ENCODE measurements at regions not wholly inside any gene's neighbourhood (a gene's known extent, or its start where the extent isn't known, plus 50 kb on each side); places are given as distances from the start of the nearest gene placed in this dataset.
"Not testable (repeated sequence)": the region's sequence is repeated elsewhere in the genome, so short reads cannot be mapped to it uniquely, and the experiment has no call there.

GRCh38 chrX:12065251-12065650 lies 73.0 kb upstream of the FRMPD4 start:
- H3K27ac Mint-ChIP-seq = no peak overlapping the region
- no peak overlapping the region for H3K4me3 Mint-ChIP-seq
- H3K36me3 Mint-ChIP-seq = no peaks in the 10 kb centered on the region
- no peaks in the 10 kb centered on the region for H3K4me1 Mint-ChIP-seq
- H3K27me3 Mint-ChIP-seq = peaks cover 7% of the 10 kb centered on the region
- no peaks in the 10 kb centered on the region for H3K9me3 Mint-ChIP-seq

- Mint-ChIP-seq H3K36me3 (no peaks in the 10 kb centered on the region), H3K27me3 (peaks cover 5% of the 10 kb centered on the region)
Observed at GRCh38 chrX:12076046-12076445, 62.2 kb upstream of the FRMPD4 start.

GRCh38 chrX:12080265-12080664 lies 58.0 kb upstream of the FRMPD4 start:
- Mint-ChIP-seq H3K4me3 (no peak overlapping the region), H3K9me3 (no peaks in the 10 kb centered on the region), H3K4me1 (no peaks in the 10 kb centered on the region), H3K27ac (no peak overlapping the region), H3K36me3 (no peaks in the 10 kb centered on the region), H3K27me3 (peaks cover 2% of the 10 kb centered on the region)

More at GRCh38 chrX:12076046-12076445, 62.2 kb upstream of the FRMPD4 start:
- Mint-ChIP-seq H3K9me3 (no peaks in the 10 kb centered on the region), H3K4me1 (no peaks in the 10 kb centered on the region), H3K4me3 (no peak overlapping the region), H3K27ac (no peak overlapping the region)

GRCh38 chrX:12082959-12083358 lies 55.3 kb upstream of the FRMPD4 start:
- H3K4me3 Mint-ChIP-seq, H3K36me3 Mint-ChIP-seq, H3K4me1 Mint-ChIP-seq, H3K9me3 Mint-ChIP-seq, H3K27me3 Mint-ChIP-seq, H3K27ac Mint-ChIP-seq: not testable (repeated sequence)

Measured in activated naive CD4-positive, alpha-beta T cell treated with anti-CD3 and anti-CD28 coated beads, Interleukin-2, amount 50 U/mL, for 24 hours (primary cell).